Activated naive CD4-positive, alpha-beta T cell (primary cell): ENCODE measurements at regions not wholly inside any gene's neighbourhood (a gene's known extent, or its start where the extent isn't known, plus 50 kb on each side); places are given as distances from the start of the nearest gene placed in this dataset.
"Not testable (repeated sequence)": the region's sequence is repeated elsewhere in the genome, so short reads cannot be mapped to it uniquely, and the experiment has no call there.

Experiments
- DNase-seq, 4 experiments: peaks; one replicate each; lab custom pipeline; 2025; lab: John Stamatoyannopoulos, UW

- no peak for DNase-seq
Measured at GRCh38 chr11:70894566-70895365, 357.6 kb downstream of the SHANK2 start.

GRCh38 chr11:70895366-70895670 lies 357.1 kb downstream of the SHANK2 start:
- DNase-seq = no peak

DNA sequence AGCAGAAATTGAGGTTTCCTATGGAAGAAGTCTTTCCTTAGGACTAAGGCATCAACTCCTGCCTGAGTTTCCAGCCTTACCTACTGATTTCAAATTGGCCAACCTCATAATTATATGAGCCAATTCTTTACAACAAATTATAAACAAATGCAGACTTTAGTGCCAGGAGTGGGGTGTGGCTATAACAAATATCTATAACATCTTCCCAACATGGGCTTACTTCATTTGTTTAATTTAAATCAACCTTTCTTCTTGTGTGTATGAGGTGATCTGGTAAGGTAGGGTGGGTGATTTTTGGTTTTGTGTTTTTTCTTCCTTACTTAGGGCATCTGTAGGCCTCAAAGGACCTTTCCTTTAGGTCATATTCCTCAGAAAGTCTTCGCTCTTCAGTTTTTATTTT lies 354.9 kb downstream of the SHANK2 start:
- DNase-seq = no peak

DNA sequence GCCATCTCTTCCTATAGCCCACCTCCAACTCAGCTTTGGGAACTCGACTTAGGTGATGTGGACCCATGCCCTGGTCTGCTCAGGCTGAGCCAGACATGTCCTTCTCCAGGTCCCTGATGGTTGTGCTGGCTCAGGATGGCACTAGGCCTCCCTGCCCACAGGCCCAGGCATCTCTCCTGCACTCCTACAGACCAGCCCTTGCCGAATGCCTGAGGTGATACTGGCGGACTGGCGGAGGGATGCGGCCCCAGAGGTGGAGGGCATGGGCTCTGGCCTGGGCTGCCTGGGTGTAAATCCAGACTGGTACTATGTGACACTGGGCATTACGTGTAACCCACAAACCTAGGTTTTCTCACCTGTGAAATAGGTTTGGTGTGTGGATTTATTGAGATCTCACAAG lies 352.8 kb downstream of the SHANK2 start:
- no peak for DNase-seq

DNA sequence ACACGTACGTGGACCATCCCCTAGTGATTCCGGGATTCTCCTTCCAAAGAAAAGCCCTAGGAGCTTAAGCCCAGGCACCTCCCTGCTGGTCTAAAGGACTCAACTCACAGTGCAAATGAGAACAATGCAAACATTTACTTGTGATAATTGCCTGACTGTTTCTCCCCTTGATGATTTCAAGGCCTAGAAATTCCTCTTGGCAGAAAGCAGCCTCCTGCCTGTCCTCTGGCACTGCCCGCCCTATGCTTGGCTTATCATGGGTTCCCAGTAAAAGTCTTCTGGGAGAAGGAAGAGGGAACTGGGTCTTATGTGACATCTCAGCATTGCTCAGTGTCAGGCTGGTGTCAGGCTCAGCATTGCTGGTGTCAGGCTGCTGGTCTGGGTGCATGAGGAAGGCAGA lies 351.8 kb downstream of the SHANK2 start:
- DNase-seq = no peak

GRCh38 chr11:70901951-70902521 lies 350.3 kb downstream of the SHANK2 start:
- DNase-seq = no peak

DNA sequence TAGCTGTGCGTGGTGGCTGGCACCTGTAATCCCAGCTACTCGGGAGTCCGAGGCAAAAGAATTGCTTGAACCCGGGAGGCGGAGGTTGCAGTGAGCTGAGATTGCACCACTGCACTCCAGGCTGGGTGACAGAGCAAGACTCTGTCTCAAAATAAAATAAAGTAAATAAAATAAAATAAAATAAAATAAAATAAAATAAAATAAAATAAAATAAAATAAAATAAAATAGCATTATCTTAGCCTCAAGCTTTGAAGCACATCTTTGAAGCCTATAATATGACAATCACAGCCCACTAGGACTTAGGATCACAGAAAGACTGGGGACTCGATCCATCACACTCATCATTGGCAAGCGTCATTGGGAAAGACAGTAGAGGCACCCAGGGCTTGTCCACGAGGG lies 349.1 kb downstream of the SHANK2 start:
- not testable (repeated sequence) for DNase-seq

GRCh38 chr11:70906101-70906500 lies 346.3 kb downstream of the SHANK2 start:
- no peak for DNase-seq

GRCh38 chr11:70908223-70908622 lies 344.2 kb downstream of the SHANK2 start:
- no peak for DNase-seq

GRCh38 chr11:70910835-70911234 lies 341.5 kb downstream of the SHANK2 start:
- no peak for DNase-seq

- DNase-seq = no peak
Measured at GRCh38 chr11:70912226-70912840, 340.0 kb downstream of the SHANK2 start.

- DNase-seq = no peak
Measured at GRCh38 chr11:70913715-70914231, 338.6 kb downstream of the SHANK2 start.

DNA sequence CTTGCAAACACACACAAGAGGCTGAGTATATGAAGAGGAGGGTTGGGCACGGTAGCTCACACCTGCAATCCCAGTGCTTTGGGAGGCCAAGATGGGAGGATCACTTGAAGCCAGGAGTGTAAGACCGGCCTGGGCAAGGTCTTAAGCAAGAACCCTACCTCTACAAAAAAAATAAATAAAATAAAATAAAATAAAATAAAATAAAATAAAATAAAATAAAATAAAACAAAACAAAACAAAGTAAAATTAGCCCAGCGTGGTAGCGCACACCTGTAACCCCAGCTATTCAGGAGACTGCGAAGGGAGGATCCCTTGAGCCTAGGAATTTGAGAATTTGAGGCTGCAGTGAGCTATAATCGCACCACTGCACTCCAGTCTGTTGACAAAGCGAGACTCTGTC lies 337.9 kb downstream of the SHANK2 start:
- no peak for DNase-seq

- no peak for DNase-seq
Measured at GRCh38 chr11:70915158-70915985, 337.0 kb downstream of the SHANK2 start.

DNA sequence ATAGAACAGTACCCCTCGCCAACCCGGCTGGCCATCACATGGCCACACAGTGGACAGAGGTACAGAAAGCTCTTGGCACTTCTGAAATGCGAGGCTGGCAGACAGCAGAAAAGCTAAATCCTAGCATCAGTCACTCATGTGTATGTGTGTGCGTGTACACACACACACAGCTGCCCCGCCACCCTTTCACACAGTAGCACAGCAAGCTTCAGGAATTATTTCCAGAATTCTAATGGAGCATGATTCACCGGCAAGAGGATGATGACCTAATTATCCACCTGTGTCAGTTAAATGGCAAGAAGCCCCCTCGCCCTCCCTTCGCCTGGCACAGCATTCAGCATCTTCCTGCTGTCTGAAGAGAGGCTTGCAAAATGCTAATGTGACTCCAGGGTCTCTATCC lies 336.0 kb downstream of the SHANK2 start:
- no peak for DNase-seq

GRCh38 chr11:70918242-70918641 lies 334.1 kb downstream of the SHANK2 start:
- DNase-seq = no peak

- no peak for DNase-seq
Measured at GRCh38 chr11:70921804-70922203, 330.6 kb downstream of the SHANK2 start.

DNA sequence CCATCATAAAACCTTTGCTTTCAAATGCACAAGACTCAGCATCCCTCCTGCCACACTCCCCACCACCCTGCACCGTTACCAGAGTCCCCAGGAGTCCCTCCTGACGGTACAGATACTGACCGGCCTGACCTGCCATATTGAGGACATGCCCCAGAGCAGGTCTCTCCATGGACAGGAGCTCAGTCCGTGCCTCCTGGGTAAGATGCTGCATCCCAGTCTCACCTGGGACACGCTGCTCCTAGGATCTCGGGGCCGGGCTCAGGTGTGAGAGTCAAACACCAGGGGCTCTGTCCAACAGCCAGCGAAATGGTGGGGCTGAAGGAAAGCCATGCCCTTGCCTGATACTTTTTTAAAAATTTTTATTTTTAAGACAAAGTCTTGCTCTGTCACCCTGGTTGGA lies 328.3 kb downstream of the SHANK2 start:
- no peak for DNase-seq

DNA sequence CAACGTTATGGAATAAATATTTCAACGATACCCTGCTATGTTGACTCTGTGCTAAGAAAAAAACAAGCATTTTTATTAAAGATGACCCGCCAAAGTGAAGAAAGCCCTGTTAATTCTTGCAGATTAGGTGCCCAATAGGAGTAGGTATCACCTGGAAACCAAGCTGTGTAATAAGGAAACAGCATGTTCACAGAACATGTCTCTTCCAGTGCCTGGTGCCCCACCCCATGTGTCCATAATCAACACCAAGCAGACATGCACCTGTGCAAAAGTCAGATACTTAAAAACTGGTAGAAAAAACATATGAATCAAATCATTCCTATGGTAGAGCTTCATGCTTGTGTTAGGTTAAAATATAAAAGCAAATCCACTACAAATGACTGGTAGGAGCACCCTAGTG lies 327.1 kb downstream of the SHANK2 start:
- DNase-seq = no peak

DNA sequence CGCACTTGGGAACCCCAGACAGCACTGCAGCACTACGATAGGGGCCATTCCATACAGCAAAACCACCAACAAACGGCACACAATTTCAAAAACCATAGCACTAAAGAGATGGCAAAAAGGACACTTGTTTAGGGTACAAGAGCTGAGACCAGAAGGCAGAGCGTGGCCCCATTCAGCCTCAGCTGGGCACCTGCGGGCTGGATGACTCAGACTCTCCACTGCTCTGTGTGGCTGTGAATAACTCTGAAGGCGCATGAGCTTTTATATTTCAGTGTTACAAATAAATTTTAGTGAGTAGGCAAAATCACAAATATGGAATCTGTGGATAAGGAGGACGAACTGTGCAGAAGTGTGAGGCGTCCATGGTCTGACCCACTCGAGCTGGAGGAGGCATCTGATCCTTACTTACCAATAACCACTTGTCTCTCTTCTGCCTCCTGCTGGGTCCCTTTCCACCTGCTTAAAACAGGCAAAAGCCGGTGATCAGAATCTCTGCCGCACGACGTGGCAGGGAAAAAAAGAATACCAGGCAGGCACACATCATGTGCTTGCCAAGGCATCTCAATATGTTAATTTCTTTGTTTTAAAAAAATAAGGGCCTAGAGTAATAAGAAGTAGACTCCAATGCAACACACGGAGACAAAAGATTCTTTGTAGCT lies 325.7 kb downstream of the SHANK2 start:
- DNase-seq = no peak

DNA sequence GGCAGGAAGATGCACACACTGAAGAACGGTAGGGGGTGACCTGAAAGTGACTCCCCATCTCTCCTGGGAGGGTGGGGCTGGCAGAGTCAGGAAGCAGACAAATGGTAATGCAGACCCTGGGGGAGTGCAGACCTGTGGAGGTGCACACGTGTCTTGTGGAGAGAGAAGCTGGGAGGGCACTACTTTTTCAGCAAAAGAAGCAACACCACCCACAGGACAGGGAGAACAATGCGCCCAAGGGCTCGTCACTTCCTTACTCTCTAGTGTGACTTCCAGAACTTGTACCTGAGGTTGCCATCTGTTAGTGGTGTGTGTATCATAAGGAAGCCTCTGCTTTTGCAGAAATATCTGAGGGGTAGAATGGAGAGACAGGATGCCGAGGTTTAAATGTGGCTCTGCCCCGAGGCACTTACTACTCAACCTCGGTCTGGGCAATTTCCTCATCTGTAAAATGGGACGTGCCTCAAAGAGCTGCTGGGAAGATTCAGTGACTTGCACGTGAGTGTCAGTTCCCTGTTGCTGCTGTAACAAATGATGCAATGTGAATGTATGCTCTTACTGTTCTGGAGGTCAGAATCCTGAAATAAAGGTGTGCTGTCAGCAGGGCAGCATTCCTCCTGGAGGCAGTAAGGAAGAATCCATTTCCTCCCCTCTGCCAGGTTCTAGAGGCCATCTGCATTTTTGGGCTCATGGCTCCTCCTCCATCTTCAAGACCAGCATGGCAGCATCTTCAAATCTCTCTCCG lies 323.4 kb downstream of the SHANK2 start:
- no peak for DNase-seq
